Esophagus squamous epithelium (tissue), 5 donors: ENCODE measurements at regions not wholly inside any gene's neighbourhood (a gene's known extent, or its start where the extent isn't known, plus 50 kb on each side); places are given as distances from the start of the nearest gene placed in this dataset.

Experiments
- DNase-seq: peaks from one replicate; lab custom pipeline; 2025; lab: John Stamatoyannopoulos, UW
- H3K27ac ChIP-seq, 4 donors: fragments of 200-600 bp; sonication (generic); one replicate each; pipeline ENCODE4 v1.5.1; 2016 to 2019; ENCODE audit warnings: mild to moderate bottlenecking in 1 of 4
- H3K27me3 ChIP-seq, 4 donors: fragments of 200-600 bp; sonication (generic); 1 replicate in 3 of 4; 2 replicates in 1 of 4; pipeline versions ENCODE4 v1.5.1 to v1.6.0; 2017 to 2021; ENCODE audit warnings: antibody characterized with exemption in 1 of 4
- H3K36me3 ChIP-seq, 3 donors: fragments of 200-600 bp; sonication (generic); one replicate each; pipeline ENCODE4 v1.5.1; 2016 to 2019
- H3K4me1 ChIP-seq, 3 donors: fragments of 200-600 bp; sonication (generic); one replicate each; pipeline ENCODE4 v1.5.1; 2017 to 2019
- H3K4me3 ChIP-seq, 4 donors: fragments of 200-600 bp; sonication (generic); 1 replicate in 3 of 4; 2 replicates in 1 of 4; pipeline ENCODE4 v1.5.1; 2016 to 2019; ENCODE audit warnings: mild to moderate bottlenecking in 2 of 4, moderate library complexity in 1 of 4
- H3K9me3 ChIP-seq, 3 donors: fragments of 200-600 bp; sonication (generic); one replicate each; pipeline ENCODE4 v1.5.1; 2016 to 2019
- CTCF ChIP-seq, 6 experiments: fragments of 450-650 bp in 4 of 6; fragments of 200-600 bp in 2 of 6; sonication (generic) in 2 of 6; IDR thresholded peaks; one replicate each; pipeline ENCODE4 v1.5.1; 2016 to 2019; ENCODE audit warnings: antibody characterized with exemption in 6 of 6, mild to moderate bottlenecking in 4 of 6, moderate library complexity in 4 of 6
- POLR2A ChIP-seq, 4 donors: fragments of 450-650 bp; IDR thresholded peaks; one replicate each; pipeline ENCODE4 v1.6.1; 2017; ENCODE audit warnings: antibody characterized with exemption in 4 of 4, mild to moderate bottlenecking in 4 of 4, moderate library complexity in 3 of 4
- WGBS, 2 donors: methylation state at CpG; one replicate each; pipeline ENCODE4 v1.1.5; 2018; 5-methylcytosine and 5-hydroxymethylcytosine counted together
- intact Hi-C: fragments of 100-400 bp; cut with DNase I; formaldehyde crosslinking; loops from one replicate; pipeline ENCODE4 v1.15.0; 2022
- donor health status: DM: yes; HTN: yes; CAD: no.

GRCh38 chr14:101037021-101037817 is 133.7 kb upstream of the RTL1 start:
- intact Hi-C loops, result no loop called here
- Histone ChIP-seq H3K4me3 (no peak overlapping the region), H3K27ac (no peak overlapping the region), H3K27me3 (no peaks in the 10 kb centered on the region), H3K9me3 (no peaks in the 10 kb centered on the region), H3K4me1 (no peaks in the 10 kb centered on the region), H3K36me3 (no peaks in the 10 kb centered on the region)
- DNase-seq, result no peak
- 79 to 85% methylated on average over 4 to 8 of the region's 12 CpGs for whole genome bisulfite sequencing, 2 donors
- TF ChIP-seq CTCF (IDR thresholded peaks at IDR 0.05), result no peak

GRCh38 chr14:101039031-101039754 is 135.7 kb upstream of the RTL1 start:
- intact Hi-C loops, result no loop called here
- TF ChIP-seq POLR2A (IDR thresholded peaks at IDR 0.05) (no peak), CTCF (IDR thresholded peaks at IDR 0.05) (no peak)
- no peaks in the 10 kb centered on the region for H3K27me3 ChIP-seq
- no peak overlapping the region for H3K4me3 ChIP-seq
- no peaks in the 10 kb centered on the region for H3K36me3 ChIP-seq
- no peak for DNase-seq
- WGBS, 2 donors, result 89 to 90% methylated on average over 14 to 15 of the region's 15 CpGs
- H3K9me3 ChIP-seq, result no peaks in the 10 kb centered on the region
- no peaks in the 10 kb centered on the region for H3K4me1 ChIP-seq
- H3K27ac ChIP-seq, result no peak overlapping the region

- no peaks in the 10 kb centered on the region for H3K9me3 ChIP-seq
- H3K27ac ChIP-seq, result no peak overlapping the region
- TF ChIP-seq CTCF (IDR thresholded peaks at IDR 0.05) (no peak), POLR2A (IDR thresholded peaks at IDR 0.05) (no peak)
- no peak for DNase-seq
- H3K36me3 ChIP-seq, result no peaks in the 10 kb centered on the region
- no peaks in the 10 kb centered on the region for H3K4me1 ChIP-seq
- intact Hi-C loops, result no loop called here
- WGBS, 2 donors, result 76 to 87% methylated on average over 15 of the region's 15 CpGs
- H3K27me3 ChIP-seq, result no peaks in the 10 kb centered on the region
- no peak overlapping the region for H3K4me3 ChIP-seq
Measured at GRCh38 chr14:101039755-101040138, 136.2 kb upstream of the RTL1 start.

- 75 to 90% methylated on average over 18 to 21 of the region's 21 CpGs for WGBS, 2 donors
- H3K27ac ChIP-seq, result no peak overlapping the region
- H3K27me3 ChIP-seq, result no peaks in the 10 kb centered on the region
- DNase-seq, result no peak
- intact Hi-C loops, result no loop called here
- no peak overlapping the region for H3K4me3 ChIP-seq
- TF ChIP-seq CTCF (IDR thresholded peaks at IDR 0.05) (no peak), POLR2A (IDR thresholded peaks at IDR 0.05) (no peak)
- no peaks in the 10 kb centered on the region for H3K36me3 ChIP-seq
- H3K9me3 ChIP-seq, result no peaks in the 10 kb centered on the region
- H3K4me1 ChIP-seq, result no peaks in the 10 kb centered on the region
Measured at GRCh38 chr14:101040538-101041442, 137.3 kb upstream of the RTL1 start.
